ENCODE measurements at regions not wholly inside any gene's neighbourhood (a gene's known extent, or its start where the extent isn't known, plus 50 kb on each side); places are given as distances from the start of the nearest gene placed in this dataset.

DNA sequence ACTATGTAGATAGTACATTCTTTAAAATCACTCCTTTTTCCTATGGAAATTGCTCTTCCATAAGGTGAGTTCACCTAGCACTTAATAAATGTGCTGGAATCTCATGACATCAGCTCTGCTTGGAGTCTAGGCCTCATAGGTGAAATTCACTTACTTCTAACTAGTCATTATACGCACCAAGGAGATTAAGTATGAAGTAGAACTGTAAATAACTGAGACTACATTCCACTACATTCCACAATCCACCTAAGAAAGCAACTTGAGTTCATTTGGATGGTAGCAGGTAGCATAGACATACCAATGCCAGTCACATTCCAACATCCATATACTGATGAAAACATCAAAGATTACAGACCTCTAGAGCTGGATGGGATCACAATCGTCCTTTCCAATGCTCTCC lies 64.3 kb downstream of the NIBAN1 start:
- TF ChIP-seq, protein P1, sequence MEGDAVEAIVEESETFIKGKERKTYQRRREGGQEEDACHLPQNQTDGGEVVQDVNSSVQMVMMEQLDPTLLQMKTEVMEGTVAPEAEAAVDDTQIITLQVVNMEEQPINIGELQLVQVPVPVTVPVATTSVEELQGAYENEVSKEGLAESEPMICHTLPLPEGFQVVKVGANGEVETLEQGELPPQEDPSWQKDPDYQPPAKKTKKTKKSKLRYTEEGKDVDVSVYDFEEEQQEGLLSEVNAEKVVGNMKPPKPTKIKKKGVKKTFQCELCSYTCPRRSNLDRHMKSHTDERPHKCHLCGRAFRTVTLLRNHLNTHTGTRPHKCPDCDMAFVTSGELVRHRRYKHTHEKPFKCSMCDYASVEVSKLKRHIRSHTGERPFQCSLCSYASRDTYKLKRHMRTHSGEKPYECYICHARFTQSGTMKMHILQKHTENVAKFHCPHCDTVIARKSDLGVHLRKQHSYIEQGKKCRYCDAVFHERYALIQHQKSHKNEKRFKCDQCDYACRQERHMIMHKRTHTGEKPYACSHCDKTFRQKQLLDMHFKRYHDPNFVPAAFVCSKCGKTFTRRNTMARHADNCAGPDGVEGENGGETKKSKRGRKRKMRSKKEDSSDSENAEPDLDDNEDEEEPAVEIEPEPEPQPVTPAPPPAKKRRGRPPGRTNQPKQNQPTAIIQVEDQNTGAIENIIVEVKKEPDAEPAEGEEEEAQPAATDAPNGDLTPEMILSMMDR (IDR thresholded peaks at IDR 0.05; ENCODE audit: low read depth, low read length, missing control alignments) = no peak
- no peak overlapping the region for H3K4me3 ChIP-seq (ENCODE audit: low read depth, low read length)
- DNase-seq (ENCODE audit: low read depth) = no peak

DNA sequence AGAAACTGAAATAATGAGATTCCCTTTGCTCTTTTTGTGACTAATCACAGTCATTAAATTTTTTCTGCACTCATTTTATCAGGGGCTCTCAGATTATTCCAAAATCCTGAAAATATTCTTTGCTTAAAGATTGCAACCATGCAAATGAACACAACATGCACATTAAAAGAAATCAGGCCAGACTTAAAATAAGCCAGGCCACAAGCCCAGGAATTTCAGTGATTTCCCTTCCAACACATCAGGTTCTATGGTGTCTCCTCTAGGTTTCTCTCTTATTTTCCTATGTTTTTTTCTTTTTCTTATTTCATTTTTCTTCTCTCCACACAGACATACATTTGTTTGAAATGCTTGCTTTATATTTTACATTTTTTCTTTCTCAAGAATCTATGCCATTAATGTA lies 65.3 kb downstream of the NIBAN1 start:
- DNase-seq (ENCODE audit: low read depth) = no peak
- TF ChIP-seq, protein P1 (IDR thresholded peaks at IDR 0.05; ENCODE audit: low read depth, low read length, missing control alignments) = no peak
- H3K4me3 ChIP-seq (ENCODE audit: low read depth, low read length) = no peak overlapping the region

DNA sequence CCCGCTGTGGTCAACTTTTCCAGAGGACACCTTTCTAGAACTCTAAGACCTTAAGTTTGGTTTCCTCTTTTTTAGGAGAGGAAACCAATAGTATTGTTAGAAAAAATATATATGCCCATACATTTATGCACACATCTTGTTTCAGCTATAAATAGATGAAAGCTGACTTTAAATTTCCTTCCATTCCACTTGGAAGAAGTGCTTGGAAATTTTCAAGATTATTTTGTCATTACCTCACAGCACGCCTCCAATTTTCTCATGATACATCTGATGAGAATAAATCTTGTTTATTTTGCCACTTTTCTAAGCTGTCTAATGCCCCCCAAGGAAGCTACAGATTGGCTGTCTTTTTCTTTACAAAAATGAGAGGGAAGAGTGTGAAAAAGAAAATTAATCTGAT lies 65.8 kb downstream of the NIBAN1 start:
- no peak for DNase-seq (ENCODE audit: low read depth)
- TF ChIP-seq, protein P1 (IDR thresholded peaks at IDR 0.05; ENCODE audit: low read depth, low read length, missing control alignments) = no peak
- no peak overlapping the region for H3K4me3 ChIP-seq (ENCODE audit: low read depth, low read length)

GRCh38 chr1:184907500-184907899 lies 66.8 kb downstream of the NIBAN1 start:
- no peak for DNase-seq (ENCODE audit: low read depth)
- TF ChIP-seq, protein P1 (IDR thresholded peaks at IDR 0.05; ENCODE audit: low read depth, low read length, missing control alignments) = no peak

DNA sequence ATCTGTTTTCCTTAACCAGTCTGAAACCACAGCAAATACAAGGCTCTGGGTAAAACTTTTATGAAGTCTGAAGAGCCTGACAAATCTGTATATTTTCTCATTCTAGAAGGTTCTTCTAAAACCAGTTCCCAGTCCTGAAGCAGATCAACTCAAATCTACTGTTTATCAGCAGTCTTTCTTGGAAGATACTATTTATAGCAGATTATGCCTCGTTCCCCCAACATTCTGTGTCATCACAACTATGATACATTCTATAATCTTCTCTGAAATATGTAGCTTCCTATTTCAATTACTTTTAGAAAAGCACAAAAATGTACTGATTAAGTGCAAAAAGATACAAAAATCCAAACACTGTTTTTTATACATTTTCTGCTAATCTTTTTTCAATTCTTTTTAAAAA lies 67.5 kb downstream of the NIBAN1 start:
- no peak overlapping the region for H3K4me3 ChIP-seq (ENCODE audit: low read depth, low read length)
- TF ChIP-seq, protein P1 (IDR thresholded peaks at IDR 0.05; ENCODE audit: low read depth, low read length, missing control alignments) = no peak
- no peak for DNase-seq (ENCODE audit: low read depth)

More at GRCh38 chr1:184907500-184907899, 66.8 kb downstream of the NIBAN1 start:
- H3K4me3 ChIP-seq (ENCODE audit: low read depth, low read length) = no peak overlapping the region

DNA sequence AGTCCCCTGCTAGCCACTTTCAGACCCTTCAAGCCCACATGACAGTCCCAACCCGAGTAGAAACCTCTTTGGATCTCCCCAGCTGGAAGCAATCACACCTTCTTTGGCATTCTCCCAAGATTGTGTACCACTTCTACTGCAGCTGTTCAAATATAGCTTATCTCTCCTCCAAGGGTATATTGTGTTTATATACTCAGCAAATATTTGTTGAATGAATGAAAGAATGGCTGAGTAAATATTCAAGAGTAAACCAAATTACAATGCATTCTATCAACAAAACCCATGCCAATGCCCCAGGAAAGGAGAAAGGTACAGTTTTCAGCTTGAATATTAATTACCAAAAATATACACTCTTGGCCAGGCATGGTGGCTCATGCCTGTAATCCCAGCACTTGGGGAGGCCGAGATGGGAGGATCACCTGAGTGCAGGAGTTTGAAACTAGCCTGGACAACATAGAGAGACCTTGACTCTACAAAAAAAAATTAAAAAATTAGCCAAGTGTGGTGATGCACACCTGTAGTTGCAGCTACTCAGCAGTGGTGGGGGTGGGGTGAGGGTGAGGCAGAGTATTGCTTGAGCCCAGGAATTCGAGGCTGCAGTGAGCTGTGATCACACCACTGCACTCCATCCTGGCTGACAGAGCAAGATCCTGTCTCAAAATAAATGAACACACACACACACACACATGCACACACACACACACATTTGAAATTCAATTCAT lies 68.5 kb downstream of the NIBAN1 start:
- no peak overlapping the region for H3K4me3 ChIP-seq (ENCODE audit: low read depth, low read length)
- TF ChIP-seq, protein P1 (IDR thresholded peaks at IDR 0.05; ENCODE audit: low read depth, low read length, missing control alignments) = no peak
- DNase-seq (ENCODE audit: low read depth) = no peak

DNA sequence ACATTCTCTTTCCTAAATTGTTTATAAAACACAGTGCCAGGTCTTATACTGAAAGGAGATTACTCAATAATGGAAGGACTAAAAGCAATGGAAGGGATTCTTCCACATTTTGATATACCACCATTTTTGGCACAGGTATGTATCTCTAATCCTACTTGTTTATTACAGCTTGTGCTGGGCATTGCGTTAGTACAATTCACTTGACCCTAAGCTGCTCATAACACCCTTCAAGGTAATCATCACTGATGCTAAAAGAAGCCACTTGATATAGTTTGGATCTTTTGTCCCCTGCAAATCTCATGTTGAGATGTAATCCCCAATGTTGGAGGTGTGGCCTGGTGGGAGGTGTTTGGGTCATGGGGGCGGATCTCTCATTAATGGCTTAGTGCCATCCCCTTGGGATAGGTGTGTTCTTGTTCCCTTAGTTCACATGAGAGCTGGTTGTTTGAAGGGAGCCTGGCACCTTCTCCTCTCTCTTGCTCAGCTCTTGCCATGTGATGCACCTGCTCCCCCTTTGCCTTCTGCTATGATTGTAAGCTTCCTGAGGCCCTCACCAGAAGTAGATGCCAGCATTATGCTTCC lies 71.1 kb downstream of the NIBAN1 start:
- TF ChIP-seq, protein P1 (IDR thresholded peaks at IDR 0.05; ENCODE audit: low read depth, low read length, missing control alignments) = no peak
- no peak overlapping the region for H3K4me3 ChIP-seq (ENCODE audit: low read depth, low read length)
- no peak for DNase-seq (ENCODE audit: low read depth)

All from GM12864 (cell line).